ENCODE measurements at regions not wholly inside any gene's neighbourhood (a gene's known extent, or its start where the extent isn't known, plus 50 kb on each side); places are given as distances from the start of the nearest gene placed in this dataset.

DNA sequence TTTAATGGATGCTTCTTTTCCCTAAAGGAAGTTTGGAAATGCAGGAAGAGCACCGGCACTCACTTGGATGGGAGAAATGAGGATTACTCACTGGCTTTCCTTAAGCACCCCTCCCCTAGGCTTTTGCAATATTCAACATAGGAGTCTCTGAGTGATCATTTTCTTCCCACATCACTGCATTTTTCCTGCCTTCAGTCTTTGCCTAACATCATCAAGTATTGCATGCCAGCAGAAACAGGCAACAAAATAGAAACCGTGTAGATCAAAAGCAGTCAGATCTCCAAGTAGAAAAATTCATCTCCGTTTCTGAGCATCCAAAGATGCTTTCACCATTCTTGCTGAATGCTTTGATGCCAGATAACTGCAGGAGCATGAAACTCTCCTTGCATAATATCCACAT, 119.9 kb downstream of the ADCYAP1R1 start:
- H3K4me3 ChIP-seq (ENCODE audit: low read length): no peak overlapping the region
- no peaks in the 10 kb centered on the region for H3K9me3 ChIP-seq (ENCODE audit: control insufficient read depth, low read length)
- no peak for DNase-seq (ENCODE audit: low read depth)
- no peaks in the 10 kb centered on the region for H3K36me3 ChIP-seq (ENCODE audit: control insufficient read depth, insufficient read depth, low read length, severe bottlenecking)
- no peak overlapping the region for H3K9ac ChIP-seq (ENCODE audit: low read length)
- peaks cover 17% of the 10 kb centered on the region for H3K27me3 ChIP-seq (replicated peaks; ENCODE audit: control insufficient read depth, insufficient read depth, low read length)
- H3K4me1 ChIP-seq (ENCODE audit: control insufficient read depth, insufficient read depth, low read length): no peaks in the 10 kb centered on the region

DNA sequence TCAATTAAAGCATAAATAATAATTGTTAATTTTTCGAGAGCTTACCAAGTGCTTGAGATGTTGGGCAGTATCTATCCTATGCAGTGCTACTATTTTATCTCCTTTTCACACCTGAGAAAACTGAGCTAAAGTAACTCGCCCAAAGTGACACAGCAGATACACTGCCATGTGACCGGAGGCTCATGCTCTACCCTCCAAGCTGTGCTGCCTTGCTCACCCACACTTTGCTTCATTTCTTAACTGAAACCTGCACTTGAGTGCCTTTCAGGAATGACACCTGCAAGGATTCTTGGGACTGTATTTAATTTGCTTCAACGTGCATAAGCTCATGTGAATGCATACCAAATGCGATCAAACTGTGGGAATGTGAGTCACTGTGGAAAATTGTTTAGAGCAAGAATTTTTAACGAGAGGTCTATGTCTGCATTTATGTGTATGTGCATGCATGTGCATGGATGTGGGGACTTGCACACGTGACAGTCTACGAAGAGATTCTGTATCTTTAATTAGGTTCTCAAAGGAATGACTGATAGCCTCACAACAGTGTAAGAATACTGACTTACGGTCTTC, 119.2 kb downstream of the ADCYAP1R1 start:
- no peaks in the 10 kb centered on the region for H3K36me3 ChIP-seq (ENCODE audit: control insufficient read depth, insufficient read depth, low read length, severe bottlenecking)
- DNase-seq (ENCODE audit: low read depth): no peak
- H3K4me1 ChIP-seq (ENCODE audit: control insufficient read depth, insufficient read depth, low read length): no peaks in the 10 kb centered on the region
- H3K4me3 ChIP-seq (ENCODE audit: low read length): no peak overlapping the region
- H3K27me3 ChIP-seq (replicated peaks; ENCODE audit: control insufficient read depth, insufficient read depth, low read length): peaks cover 17% of the 10 kb centered on the region
- no peak overlapping the region for H3K9ac ChIP-seq (ENCODE audit: low read length)
- no peaks in the 10 kb centered on the region for H3K9me3 ChIP-seq (ENCODE audit: control insufficient read depth, low read length)

Measured in adipocyte (in vitro differentiated cells).